ENCODE measurements at regions not wholly inside any gene's neighbourhood (a gene's known extent, or its start where the extent isn't known, plus 50 kb on each side); places are given as distances from the start of the nearest gene placed in this dataset.

DNA sequence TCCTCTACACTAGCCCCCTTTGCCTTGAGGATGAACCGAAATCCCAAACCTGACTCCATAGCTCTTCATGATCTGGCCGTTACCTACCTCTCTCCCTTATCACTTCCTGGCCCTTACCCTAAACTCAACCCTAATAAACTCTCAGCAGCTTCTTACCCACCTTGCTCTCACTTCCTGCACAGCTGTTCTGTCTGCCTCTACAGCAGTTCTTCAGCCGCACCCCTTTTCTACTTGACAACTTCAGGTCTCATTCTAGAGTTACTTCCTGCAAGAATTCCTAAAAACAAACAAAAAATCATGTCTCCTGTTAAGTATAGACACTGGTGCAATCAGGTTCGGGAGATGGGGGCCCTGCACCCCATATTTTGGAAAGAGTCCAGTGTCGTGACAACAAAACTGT lies 239.9 kb upstream of the CELF2 start:
- in situ Hi-C loops (cut with HindIII; ENCODE audit: low sequenced_read_pairs): no loop called here

DNA sequence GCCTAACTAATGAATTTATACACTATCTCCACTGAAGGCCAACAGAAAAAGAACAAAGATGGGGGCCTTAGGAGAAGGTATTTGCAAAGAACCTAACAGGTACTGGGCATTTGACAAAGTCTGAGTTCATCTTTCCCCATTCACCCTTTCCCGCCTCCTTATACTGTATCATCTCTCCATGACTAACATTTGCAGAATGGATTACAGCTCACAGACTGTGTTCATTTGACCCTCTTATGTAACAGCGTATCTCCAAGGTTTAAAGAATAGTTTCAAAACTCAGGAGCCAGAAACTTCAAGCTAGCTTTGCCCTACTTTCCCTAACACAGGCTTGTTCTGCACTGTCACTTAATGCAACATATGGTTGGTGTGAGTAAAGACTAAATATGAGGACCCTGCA lies 238.7 kb upstream of the CELF2 start:
- in situ Hi-C loops (cut with HindIII; ENCODE audit: low sequenced_read_pairs): no loop called here

DNA sequence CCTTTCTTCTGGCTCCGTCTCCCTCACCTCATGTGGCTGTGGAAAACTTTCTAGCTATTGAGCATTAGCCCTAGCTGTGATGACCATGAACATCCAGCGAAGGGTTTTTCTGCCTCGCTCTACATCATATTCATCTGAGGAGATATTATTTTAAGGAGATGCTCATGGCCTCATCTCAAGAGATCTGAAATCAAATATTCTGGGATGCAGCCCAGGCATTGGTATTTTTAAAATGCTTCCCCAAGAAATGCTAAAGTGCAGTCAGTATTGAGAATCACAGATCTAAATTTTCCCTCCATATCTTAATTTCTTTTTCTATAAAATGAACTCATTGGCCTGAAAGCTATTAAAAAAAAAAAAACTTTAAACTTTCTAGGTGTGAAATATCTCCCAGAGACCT lies 238.2 kb upstream of the CELF2 start:
- in situ Hi-C loops (cut with HindIII; ENCODE audit: low sequenced_read_pairs): no loop called here

DNA sequence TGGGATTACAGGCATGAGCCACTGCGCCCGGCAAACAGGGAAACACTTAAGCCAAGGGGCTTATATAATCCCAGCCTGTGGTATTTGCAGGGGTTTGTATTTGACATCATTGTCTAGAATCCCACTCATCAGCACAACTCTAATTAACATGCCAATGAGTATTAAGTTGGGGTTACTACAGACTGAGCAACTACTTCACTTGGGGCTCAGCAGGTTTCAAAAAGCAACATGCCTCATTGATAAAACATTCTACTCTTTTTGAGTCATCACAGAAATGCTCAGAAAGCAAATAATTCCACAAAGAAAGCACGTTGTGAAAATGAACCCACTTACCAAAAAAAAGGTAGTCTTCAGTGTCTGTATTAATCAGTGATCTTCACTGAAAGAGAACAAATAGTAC lies 236.9 kb upstream of the CELF2 start:
- in situ Hi-C loops (cut with HindIII; ENCODE audit: low sequenced_read_pairs): no loop called here

DNA sequence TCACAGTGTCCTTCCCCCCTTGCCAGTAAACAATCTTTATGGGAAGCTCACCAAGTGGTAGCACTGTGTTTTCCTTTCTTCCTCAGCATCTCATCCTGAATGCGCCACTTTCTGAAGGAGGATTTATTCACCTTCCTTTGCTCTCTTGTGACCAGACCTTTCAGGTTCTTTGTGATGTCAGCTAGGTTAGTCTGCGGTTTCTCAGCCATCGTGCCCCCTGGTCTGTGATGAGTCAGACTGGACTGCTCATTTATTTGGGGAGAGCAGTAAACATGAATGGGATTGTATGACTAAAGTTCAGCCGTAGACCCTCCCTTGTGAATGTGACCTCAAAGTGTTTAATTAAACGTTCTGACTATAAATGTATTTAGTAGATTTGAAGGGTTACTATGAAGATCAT lies 235.1 kb upstream of the CELF2 start:
- in situ Hi-C loops (cut with HindIII; ENCODE audit: low sequenced_read_pairs): no loop called here

DNA sequence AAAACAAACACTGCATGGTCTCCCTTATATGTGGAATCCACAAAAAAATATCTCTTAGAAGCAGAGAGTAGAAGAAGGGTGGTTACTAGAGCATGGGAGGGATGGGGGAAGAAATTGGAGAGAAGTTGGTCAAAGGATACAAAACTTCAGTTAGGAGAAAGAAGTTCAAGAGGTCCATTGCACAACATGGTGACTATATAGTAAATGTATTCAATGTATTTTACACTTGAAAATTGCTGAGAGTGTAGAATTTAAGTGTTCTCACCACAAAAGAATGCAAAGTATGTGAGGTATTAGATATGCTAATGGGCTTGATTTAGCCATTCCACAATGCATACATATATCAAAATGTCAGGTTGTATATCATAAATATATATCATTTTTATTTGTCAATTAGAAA lies 232.0 kb upstream of the CELF2 start:
- in situ Hi-C loops (cut with HindIII; ENCODE audit: low sequenced_read_pairs): loop anchor here (5.0 kb wide), 2 partner anchors 37 to 232 kb away; partner anchors contain the start of gene CELF2

DNA sequence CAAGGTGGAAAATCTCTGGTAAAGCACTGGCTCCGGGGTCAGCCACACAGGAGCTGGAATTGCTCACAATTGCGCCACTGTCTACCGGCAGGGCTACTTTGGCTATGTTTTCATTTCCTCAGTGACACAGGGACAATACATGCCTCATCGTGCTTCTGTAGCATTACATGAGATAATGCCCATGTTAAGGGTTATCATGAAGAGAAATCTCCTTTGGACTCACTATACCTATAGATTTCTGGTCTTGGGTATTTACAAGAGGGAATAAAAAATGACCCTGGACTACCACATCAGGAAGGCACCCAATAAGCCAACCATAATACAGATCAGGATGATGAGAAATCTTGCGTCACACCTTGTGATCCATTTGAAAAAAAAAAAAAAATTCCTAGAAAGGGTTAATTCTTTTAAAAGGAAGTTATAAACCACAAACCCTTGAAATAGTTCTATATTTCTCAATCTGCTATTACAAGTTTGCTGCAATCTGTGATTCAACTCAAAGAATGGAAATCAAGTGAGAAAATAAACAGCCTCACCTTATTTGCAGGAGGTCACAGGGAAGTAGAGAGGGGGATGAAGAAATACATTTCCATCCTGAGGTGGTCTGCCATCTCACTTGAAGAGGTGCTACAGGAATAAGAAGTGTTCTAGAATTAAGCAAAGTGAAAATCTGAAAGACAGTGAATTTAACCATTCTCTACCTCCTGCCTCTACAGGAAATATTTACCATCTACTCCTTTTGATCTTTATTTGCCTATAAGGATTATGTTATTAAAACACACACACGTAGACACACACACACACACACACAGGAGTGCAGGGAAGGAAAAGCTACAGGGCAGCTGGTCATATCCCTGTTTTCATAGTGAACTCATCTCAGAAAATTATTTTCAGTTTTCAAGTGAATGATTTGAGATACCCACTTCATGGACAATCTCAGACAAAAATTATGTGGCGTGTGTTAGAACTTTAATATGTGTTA lies 231.3 kb upstream of the CELF2 start:
- in situ Hi-C loops (cut with HindIII; ENCODE audit: low sequenced_read_pairs): loop anchor here (5.0 kb wide), 2 partner anchors 36 to 231 kb away; partner anchors contain the start of gene CELF2

DNA sequence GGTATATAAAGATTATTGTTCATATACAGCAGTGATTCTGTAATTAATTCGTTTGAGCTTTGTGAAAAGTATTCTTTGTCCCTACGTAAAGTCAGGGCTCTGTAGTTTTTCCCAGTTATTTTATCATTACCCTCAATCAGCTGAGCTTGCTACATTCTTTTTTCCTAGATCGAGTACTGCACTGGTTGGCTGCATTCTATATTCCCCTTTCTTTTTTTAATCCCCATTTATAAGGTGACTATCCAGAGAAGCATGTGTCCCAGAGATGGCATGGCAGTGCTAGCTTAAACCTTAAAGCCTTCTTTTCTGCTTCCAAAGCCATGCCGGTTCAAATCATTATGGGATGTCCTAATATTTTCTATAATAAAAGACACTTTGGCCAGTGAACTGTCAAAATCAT lies 230.1 kb upstream of the CELF2 start:
- in situ Hi-C loops (cut with HindIII; ENCODE audit: low sequenced_read_pairs): loop anchor here (5.0 kb wide), 2 partner anchors 35 to 230 kb away; partner anchors contain the start of gene CELF2

DNA sequence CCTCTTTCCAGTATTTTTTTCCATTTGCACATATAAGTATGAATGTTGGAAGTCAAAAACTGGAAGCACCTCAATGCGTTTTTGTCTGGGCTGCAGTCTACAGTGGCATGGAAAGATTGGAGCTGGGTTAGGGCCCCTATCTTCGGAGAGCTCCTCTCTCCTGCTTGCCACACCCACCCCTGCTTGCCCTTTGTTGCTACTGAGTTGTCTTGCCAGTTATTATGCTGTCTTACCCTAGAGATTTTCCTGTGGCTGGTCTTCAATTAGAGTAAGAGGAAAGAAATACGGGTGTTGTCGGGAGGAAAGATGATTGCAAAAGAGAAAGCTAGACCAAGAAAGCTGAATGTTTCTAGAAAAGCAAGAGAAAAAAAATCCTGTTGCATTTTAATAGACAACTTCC lies 228.9 kb upstream of the CELF2 start:
- in situ Hi-C loops (cut with HindIII; ENCODE audit: low sequenced_read_pairs): loop anchor here (5.0 kb wide), 2 partner anchors 34 to 229 kb away; partner anchors contain the start of gene CELF2

DNA sequence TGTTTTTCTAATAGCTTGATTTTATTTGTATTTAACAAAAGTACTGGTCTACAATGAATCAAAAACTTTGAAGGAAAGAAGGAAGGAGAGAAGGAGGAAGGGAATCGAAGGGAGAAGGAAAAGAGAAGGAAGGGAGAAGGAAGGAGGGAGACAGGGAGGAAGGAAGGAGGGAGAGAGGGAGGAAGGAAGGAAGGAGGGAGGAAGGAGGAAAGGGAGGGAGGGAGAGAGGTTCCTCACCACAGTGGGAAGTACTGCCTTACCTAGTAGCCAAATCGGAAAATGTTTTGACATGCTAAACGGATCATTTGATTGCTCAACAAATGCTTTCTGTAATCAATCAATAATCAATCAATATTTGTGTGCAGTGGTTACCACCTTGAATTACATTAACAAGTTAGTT lies 225.8 kb upstream of the CELF2 start:
- in situ Hi-C loops (cut with HindIII; ENCODE audit: low sequenced_read_pairs): no loop called here

DNA sequence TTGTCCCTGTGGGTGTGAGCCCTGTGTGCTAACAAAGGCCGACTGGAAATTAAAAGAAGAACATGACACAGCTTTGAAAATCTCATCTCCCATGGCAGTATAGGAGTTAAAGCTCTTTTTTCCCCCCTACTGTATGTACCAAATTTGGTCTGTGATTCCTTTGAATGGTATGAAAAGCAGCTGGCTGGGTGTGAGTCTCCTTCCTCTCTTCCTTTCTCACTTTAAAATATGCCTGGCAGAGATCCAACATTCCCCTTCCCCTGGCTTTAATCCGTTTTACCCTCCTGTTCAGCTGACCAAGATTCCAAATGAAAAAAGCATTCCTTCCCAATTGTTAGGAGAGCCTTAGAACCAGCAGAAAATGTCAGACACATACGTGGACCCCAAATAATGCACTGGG lies 225.0 kb upstream of the CELF2 start:
- in situ Hi-C loops (cut with HindIII; ENCODE audit: low sequenced_read_pairs): no loop called here

DNA sequence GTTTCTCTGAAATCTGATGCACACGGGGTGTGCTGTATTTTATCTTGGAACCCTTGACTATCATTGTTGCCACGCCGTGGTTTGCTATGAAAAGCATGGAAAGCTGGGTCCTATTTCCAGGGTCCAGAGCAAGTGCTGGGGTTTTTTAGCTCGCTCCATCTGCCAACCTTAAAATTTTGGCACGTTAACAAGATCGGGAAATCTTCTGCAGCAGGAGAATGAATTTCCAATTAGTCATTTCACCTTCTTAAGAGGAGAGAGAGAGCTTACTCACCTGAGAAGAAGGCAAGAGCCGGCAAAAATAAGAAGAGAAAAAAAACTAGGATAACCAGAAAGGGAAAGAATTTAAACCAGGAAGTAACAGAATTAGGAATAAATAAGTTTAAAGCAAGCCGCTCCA lies 223.6 kb upstream of the CELF2 start:
- in situ Hi-C loops (cut with HindIII; ENCODE audit: low sequenced_read_pairs): no loop called here

DNA sequence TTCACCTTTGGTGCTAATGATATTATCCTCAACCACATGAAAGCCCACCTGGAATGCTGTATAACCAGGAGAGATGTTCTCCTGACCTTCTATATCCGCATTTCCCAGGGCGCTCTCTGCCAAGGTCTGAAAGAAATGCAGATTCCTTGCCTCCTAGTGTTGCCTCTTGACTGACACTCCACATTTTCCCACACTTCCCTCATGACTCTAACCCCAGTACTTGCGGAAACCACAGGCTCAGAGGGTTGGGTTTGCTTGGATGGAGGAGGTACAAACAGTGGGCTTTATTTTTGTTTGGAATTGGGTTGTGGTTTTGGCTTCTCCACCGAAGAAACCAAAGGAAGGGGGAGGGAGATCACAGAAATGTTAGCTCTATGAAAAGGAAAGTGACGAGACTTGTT lies 222.9 kb upstream of the CELF2 start:
- in situ Hi-C loops (cut with HindIII; ENCODE audit: low sequenced_read_pairs): no loop called here

DNA sequence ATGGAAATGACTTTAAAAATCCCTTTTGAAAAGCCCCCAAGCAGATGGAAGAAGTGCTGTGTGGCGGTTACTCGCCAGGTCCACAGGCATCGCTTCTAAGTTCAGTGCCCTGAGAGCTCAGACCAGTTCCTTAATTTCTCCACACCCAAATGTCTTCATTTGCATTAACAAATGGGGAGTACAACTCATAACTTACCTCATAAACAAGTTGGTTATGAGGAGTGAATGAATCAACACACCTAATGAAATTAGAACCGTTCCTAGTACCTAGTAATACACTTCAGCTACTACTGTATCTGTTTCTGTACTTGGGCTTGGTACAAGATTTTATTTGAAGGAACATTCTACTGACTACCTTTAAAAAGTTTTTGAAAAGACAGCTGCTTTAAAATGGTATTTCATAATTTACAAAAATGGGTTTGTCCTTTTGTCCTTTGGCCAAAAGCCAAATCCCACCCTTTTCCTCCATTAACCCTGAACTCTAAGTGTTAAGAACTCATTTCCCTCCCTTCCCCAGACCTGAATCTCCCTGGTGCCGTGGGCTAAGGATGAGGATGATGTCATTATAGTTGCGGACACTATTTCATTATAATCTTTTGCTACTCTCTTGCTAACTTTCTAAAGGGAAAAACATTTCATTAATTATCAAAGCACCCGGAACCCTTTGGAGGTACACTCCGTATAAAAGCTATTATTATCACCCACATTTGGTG lies 221.5 kb upstream of the CELF2 start:
- in situ Hi-C loops (cut with HindIII; ENCODE audit: low sequenced_read_pairs): no loop called here

DNA sequence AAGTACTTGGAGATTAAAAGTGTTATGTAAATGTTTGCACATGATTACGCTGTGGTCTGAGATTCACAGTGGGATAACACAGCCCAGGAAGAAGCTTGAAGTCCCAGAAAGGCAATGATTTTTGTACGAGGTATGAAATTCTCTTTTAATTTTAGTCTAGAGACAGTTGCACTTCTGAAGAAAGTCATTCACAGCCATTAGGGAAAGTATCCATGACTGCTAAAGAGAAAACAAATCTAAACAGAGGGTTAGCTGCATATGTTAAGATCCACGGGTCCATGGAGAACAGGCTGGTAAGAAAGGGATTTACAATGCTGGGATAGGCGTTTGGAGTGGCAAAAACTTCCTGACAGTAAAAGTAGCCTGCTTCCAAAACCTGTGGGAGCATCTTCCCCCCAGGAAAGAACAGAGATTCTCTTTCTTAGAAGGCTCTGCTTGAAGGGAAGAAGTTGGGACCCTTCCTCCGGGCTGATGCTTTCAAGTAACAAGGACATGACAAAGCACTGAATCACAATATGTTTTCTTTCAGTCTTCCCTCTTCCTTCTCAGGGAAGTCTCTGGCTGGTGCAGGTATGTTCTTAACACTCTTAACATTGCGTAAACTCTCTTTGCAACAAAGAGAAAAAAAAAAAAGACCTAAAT lies 220.8 kb upstream of the CELF2 start:
- in situ Hi-C loops (cut with HindIII; ENCODE audit: low sequenced_read_pairs): no loop called here

DNA sequence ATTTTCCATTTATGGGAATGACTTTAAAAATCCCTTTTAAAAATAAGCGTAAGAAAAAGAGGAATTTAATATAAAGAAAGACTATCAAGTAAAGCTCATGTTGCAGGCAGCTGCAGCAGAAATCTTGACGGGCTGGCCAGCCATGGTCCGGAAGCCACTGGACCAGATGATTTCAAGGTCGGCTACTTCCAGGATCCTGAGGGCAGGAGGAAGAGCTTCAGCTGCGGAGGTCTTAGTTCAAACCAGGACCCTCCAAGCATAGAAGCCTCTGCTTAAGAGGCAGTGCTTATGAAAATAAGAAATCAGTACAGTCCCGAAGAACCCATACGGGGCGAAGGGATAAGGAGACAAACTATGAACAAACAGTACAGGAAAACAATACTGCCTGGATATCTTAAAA lies 220.2 kb upstream of the CELF2 start:
- in situ Hi-C loops (cut with HindIII; ENCODE audit: low sequenced_read_pairs): no loop called here

DNA sequence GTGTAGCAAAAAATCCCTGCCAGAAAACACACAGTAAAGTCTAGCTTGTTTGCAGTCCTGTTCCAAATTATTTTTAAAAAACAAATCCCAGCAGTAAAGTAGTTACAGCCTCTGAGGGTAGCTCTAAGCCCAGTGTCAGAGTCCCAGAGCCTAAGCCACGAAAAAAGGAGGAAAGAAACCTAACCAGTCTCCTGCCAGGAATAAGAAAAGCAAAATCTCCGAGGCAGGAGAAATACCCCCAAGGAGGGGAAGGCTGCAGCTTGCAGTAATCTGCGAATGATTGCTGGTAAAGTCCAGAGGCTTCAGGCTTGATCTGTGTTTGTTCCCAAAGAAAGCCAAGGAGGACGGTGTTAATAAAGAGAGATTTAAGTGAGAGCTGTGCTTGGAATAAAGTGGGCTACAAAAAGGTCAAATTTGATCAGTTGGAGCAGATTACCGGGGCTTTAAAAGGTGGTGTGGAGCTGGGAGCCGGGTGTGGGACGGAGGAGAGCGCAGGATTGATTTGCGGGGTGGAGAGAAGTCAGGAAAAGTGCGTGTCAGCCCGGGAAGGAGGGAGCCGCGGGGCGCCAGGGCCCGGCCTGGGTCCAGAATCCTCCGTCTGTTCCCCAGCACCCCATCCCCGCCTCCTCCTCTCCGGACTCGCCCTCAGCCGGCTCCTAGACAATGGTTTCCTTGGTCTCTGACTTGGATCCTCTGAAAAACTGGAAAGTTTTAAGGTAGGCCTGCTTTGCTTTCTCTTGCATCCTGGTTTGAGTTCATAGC lies 219.4 kb upstream of the CELF2 start:
- in situ Hi-C loops (cut with HindIII; ENCODE audit: low sequenced_read_pairs): no loop called here

DNA sequence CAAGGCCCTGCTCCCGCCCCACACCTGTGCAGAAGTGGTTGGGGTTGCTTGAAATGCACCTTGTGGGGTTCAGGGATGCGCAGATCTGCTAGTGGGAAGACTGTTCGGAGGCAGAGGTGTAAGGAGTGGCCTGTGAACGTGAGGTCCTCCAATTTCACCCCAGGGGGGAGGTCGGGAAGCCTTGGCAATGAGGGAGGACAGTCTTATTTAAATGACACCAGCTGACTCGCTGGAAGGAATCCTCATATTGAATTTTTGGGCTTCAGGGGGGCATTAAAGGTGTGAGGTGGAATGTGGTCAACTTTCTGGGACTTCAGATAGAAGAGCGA lies 218.8 kb upstream of the CELF2 start:
- in situ Hi-C loops (cut with HindIII; ENCODE audit: low sequenced_read_pairs): no loop called here

DNA sequence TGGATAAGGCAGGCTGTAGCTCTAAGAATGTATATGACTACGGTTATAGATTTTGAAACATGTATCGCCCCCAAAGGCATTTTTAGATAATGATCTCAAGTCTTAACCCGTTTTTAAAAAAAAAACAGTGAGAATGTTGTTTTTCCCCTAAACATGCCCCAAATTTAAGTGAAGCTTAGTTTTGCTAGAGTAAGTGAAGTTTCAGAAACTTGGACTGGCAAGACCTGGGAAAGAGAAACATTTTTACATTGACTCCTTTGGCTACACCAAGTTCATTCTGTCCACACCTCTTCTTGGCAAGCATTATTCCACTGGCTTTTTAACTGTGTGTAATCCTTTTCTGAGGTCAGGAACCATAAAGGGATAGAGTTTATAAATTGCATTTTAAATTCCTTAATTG lies 216.7 kb upstream of the CELF2 start:
- in situ Hi-C loops (cut with HindIII; ENCODE audit: low sequenced_read_pairs): no loop called here

DNA sequence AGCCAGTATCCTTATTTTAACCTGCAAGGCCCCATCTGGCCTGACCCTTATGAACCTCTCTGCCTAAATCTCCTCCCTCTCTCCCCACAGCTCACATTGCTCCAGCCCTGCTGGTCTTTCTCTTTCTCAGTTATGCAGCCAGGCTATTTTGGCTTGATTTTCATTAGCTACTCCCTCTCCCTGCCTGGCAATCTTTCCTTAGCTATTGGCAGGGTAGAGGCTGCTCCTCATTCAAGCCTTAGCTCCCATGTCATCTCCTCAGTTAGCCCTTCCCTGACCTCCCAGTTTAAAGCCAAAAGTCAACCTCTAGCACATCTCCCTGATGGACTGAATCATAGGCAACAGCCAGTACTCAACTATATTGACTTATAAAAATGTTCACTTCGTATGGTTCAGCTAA lies 214.4 kb upstream of the CELF2 start:
- in situ Hi-C loops (cut with HindIII; ENCODE audit: low sequenced_read_pairs): no loop called here

DNA sequence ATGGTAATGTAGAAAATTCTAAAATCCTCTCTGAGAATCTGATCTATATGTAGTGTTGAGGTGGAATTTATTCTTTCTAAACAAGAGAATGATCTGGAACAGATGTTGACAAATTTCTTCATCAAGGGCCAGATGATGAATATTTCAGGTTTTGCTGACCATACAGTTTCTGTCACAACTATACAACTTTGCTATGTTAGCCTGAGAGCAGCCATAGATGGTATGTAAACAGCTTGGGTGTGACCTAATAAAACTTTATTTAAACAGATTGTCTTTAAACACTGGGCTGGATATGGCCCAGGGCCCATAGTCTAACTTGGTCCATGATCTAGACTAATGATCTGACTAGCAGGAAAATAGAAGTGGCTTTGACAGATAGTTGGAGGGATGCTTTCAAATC lies 213.6 kb upstream of the CELF2 start:
- in situ Hi-C loops (cut with HindIII; ENCODE audit: low sequenced_read_pairs): no loop called here
